Right cardiac atrium (tissue), 5 donors: ENCODE measurements at regions not wholly inside any gene's neighbourhood (a gene's known extent, or its start where the extent isn't known, plus 50 kb on each side); places are given as distances from the start of the nearest gene placed in this dataset.

Source experiments
- ATAC-seq, 2 donors: fragments of 200-7000 bp; cut with Tn5 transposase; one replicate each; pipeline versions ENCODE4 v1.8.0 to v1.9.1; 2020; ENCODE audit warnings: moderate library complexity in 2 of 2, mild to moderate bottlenecking in 1 of 2
- DNase-seq, 3 donors: peaks; one replicate each; pipeline ENCODE4 v3.0.0-alpha.2; 2020
- H3K27ac ChIP-seq: one replicate; pipeline ENCODE4 v1.5.1; 2013; ENCODE audit warnings: mild to moderate bottlenecking, low read length, control low read depth, moderate library complexity
- H3K27me3 ChIP-seq: one replicate; pipeline ENCODE4 v1.6.1; 2013; ENCODE audit not compliant: control insufficient read depth, insufficient read depth
- H3K4me1 ChIP-seq: one replicate; pipeline ENCODE4 v1.6.1; 2013; ENCODE audit warnings: low read length; ENCODE audit not compliant: control insufficient read depth, insufficient read depth
- H3K4me3 ChIP-seq: one replicate; pipeline ENCODE4 v1.5.1; 2013; ENCODE audit warnings: low read length, control low read depth
- H3K9me3 ChIP-seq: one replicate; pipeline ENCODE4 v1.6.1; 2013; ENCODE audit warnings: low read length; ENCODE audit not compliant: control insufficient read depth
- WGBS: extraction: QIAGEN DNeasy Blood & Tissue Kit; methylation state at CpG from one replicate; pipeline ENCODE4 v1.1.7; 2013; 5-methylcytosine and 5-hydroxymethylcytosine counted together
- intact Hi-C, 4 donors: fragments of 100-400 bp; cut with DNase I; formaldehyde crosslinking; loops; one replicate each; pipeline versions ENCODE4 v1.11.0 to v1.14.0; 2022 to 2023
- donor health status: healthy with polysubstance abuse.
- donor health status: DM: no; HTN: yes; CAD: no.
- donor health status: DM: no; HTN: no; CAD: no.
- donor health status: DM: no; HTN: yes; CAD: no; lungs with severe emphysema.
- donor health status: DM: yes; HTN: yes; CAD: no.

- ATAC-seq (no peak), DNase-seq (no peak)
- Histone ChIP-seq H3K4me3 (no peak overlapping the region), H3K4me1 (no peaks in the 10 kb centered on the region), H3K27ac (no peak overlapping the region), H3K9me3 (no peaks in the 10 kb centered on the region), H3K27me3 (no peaks in the 10 kb centered on the region)
- intact Hi-C loops: no loop called here
Measured at GRCh38 chr6:145453376-145453775, 281.9 kb downstream of the EPM2A start.

GRCh38 chr6:145454006-145454405, 281.3 kb downstream of the EPM2A start:
- no peak overlapping the region for H3K4me3 ChIP-seq
- H3K4me1 ChIP-seq: no peaks in the 10 kb centered on the region
- H3K27me3 ChIP-seq: no peaks in the 10 kb centered on the region
- no peak for DNase-seq
- no peak overlapping the region for H3K27ac ChIP-seq
- intact Hi-C loops: no loop called here
- WGBS: 89% methylated on average over 2 of the region's 2 CpGs
- no peak for ATAC-seq
- no peaks in the 10 kb centered on the region for H3K9me3 ChIP-seq

- Histone ChIP-seq H3K27me3 (no peaks in the 10 kb centered on the region), H3K4me1 (no peaks in the 10 kb centered on the region), H3K27ac (no peak overlapping the region), H3K4me3 (no peak overlapping the region), H3K9me3 (no peaks in the 10 kb centered on the region)
- no peak for DNase-seq
- no peak for ATAC-seq
- intact Hi-C loops: no loop called here
Measured at GRCh38 chr6:145457556-145457955, 277.8 kb downstream of the EPM2A start.

- intact Hi-C loops: no loop called here
- ATAC-seq: no peak
- no peak overlapping the region for H3K4me3 ChIP-seq
Measured at GRCh38 chr6:145468534-145468933, 266.8 kb downstream of the EPM2A start.

GRCh38 chr6:145469021-145469420, 266.3 kb downstream of the EPM2A start:
- H3K4me3 ChIP-seq: no peak overlapping the region
- no peaks in the 10 kb centered on the region for H3K9me3 ChIP-seq
- intact Hi-C loops: no loop called here
- ATAC-seq (no peak), DNase-seq (no peak)
- H3K27me3 ChIP-seq: no peaks in the 10 kb centered on the region
- no peak overlapping the region for H3K27ac ChIP-seq
- no peaks in the 10 kb centered on the region for H3K4me1 ChIP-seq

More at GRCh38 chr6:145468534-145468933, 266.8 kb downstream of the EPM2A start:
- no peak for DNase-seq
- no peaks in the 10 kb centered on the region for H3K9me3 ChIP-seq
- H3K4me1 ChIP-seq: no peaks in the 10 kb centered on the region
- H3K27ac ChIP-seq: no peak overlapping the region
- H3K27me3 ChIP-seq: no peaks in the 10 kb centered on the region

GRCh38 chr6:145475794-145476396, 259.4 kb downstream of the EPM2A start:
- no peak overlapping the region for H3K27ac ChIP-seq
- H3K4me3 ChIP-seq: no peak overlapping the region
- intact Hi-C loops: no loop called here
- WGBS: 52% methylated on average over 1 of the region's 1 CpG
- no peaks in the 10 kb centered on the region for H3K4me1 ChIP-seq
- no peak for ATAC-seq
- DNase-seq: no peak
- H3K27me3 ChIP-seq: no peaks in the 10 kb centered on the region
- no peaks in the 10 kb centered on the region for H3K9me3 ChIP-seq

- Histone ChIP-seq H3K4me1 (no peaks in the 10 kb centered on the region), H3K27ac (no peak overlapping the region), H3K9me3 (no peaks in the 10 kb centered on the region), H3K4me3 (no peak overlapping the region), H3K27me3 (no peaks in the 10 kb centered on the region)
- ATAC-seq: no peak
- intact Hi-C loops: no loop called here
- WGBS: 86% methylated on average over 1 of the region's 1 CpG
- DNase-seq: no peak
Measured at GRCh38 chr6:145480024-145480423, 255.3 kb downstream of the EPM2A start.

- H3K4me3 ChIP-seq: no peak overlapping the region
- H3K4me1 ChIP-seq: no peaks in the 10 kb centered on the region
- no peak overlapping the region for H3K27ac ChIP-seq
- DNase-seq (no peak), ATAC-seq (no peak)
- intact Hi-C loops: no loop called here
- no peaks in the 10 kb centered on the region for H3K27me3 ChIP-seq
- WGBS: 47% methylated on average over 1 of the region's 1 CpG
- H3K9me3 ChIP-seq: no peaks in the 10 kb centered on the region
Measured at GRCh38 chr6:145483191-145483996, 251.9 kb downstream of the EPM2A start.

GRCh38 chr6:145485288-145485687, 250.0 kb downstream of the EPM2A start:
- 49% methylated on average over 2 of the region's 2 CpGs for WGBS
- Histone ChIP-seq H3K9me3 (no peaks in the 10 kb centered on the region), H3K27ac (no peak overlapping the region), H3K27me3 (no peaks in the 10 kb centered on the region), H3K4me1 (no peaks in the 10 kb centered on the region), H3K4me3 (no peak overlapping the region)
- intact Hi-C loops: no loop called here
- no peak for DNase-seq
- no peak for ATAC-seq

GRCh38 chr6:145486306-145486705, 249.0 kb downstream of the EPM2A start:
- Histone ChIP-seq H3K9me3 (no peaks in the 10 kb centered on the region), H3K27me3 (no peaks in the 10 kb centered on the region), H3K4me3 (no peak overlapping the region), H3K4me1 (no peaks in the 10 kb centered on the region), H3K27ac (no peak overlapping the region)
- DNase-seq (no peak), ATAC-seq (no peak)
- intact Hi-C loops: no loop called here
- 62% methylated on average over 3 of the region's 3 CpGs for WGBS

- ATAC-seq: no peak
- DNase-seq: no peak
- intact Hi-C loops: no loop called here
- H3K27me3 ChIP-seq: no peaks in the 10 kb centered on the region
- no peaks in the 10 kb centered on the region for H3K4me1 ChIP-seq
- no peak overlapping the region for H3K4me3 ChIP-seq
- H3K9me3 ChIP-seq: no peaks in the 10 kb centered on the region
- H3K27ac ChIP-seq: no peak overlapping the region
- 75% methylated on average over 6 of the region's 6 CpGs for WGBS
Measured at GRCh38 chr6:145489583-145489982, 245.7 kb downstream of the EPM2A start.

- intact Hi-C loops: no loop called here
- Histone ChIP-seq H3K4me3 (no peak overlapping the region), H3K9me3 (no peaks in the 10 kb centered on the region), H3K4me1 (no peaks in the 10 kb centered on the region), H3K27ac (no peak overlapping the region), H3K27me3 (no peaks in the 10 kb centered on the region)
- 92% methylated on average over 3 of the region's 3 CpGs for WGBS
- no peak for DNase-seq
- ATAC-seq: no peak
Measured at GRCh38 chr6:145490068-145490467, 245.3 kb downstream of the EPM2A start.
